ENCODE measurements at regions not wholly inside any gene's neighbourhood (a gene's known extent, or its start where the extent isn't known, plus 50 kb on each side); places are given as distances from the start of the nearest gene placed in this dataset.

DNA sequence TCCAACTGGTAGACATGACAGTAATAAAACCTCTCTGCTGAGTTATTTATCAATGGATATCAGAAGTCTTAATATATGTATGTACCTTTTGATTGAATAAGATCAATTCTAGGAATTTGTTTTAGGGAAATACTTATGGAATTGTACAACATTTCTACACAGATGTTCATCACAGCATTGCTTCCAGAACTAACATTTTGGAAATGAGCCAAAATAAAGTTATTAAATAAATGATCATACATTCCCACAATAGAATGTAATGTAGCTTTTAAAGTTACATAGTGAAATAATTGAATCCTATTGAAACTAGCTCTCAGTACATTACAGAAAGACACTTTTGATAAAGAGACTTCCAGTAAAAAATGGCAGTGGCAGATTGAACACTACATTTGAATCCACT lies 481.6 kb upstream of the LRRN3 start:
- no peaks in the 10 kb centered on the region for H3K27me3 Mint-ChIP-seq (ENCODE audit: unreplicated experiment)
- no TSS peak for BruUV-seq (replicated peaks)
- H3K4me1 Mint-ChIP-seq (ENCODE audit: low read depth, unreplicated experiment) = no peaks in the 10 kb centered on the region
- no peak for DNase-seq
- no peaks in the 10 kb centered on the region for H3K9me3 Mint-ChIP-seq (ENCODE audit: low read depth, unreplicated experiment)
- CTCF ChIA-PET = no interaction called here
- intact Hi-C loops (cut with micrococcal nuclease; ENCODE audit: unreplicated experiment) = no loop called here
- no peak overlapping the region for H3K4me3 Mint-ChIP-seq (ENCODE audit: low read depth, unreplicated experiment)
- H3K27ac Mint-ChIP-seq (ENCODE audit: unreplicated experiment) = no peak overlapping the region
- H3K36me3 Mint-ChIP-seq (ENCODE audit: insufficient read depth, unreplicated experiment) = no peaks in the 10 kb centered on the region
- TF ChIP-seq, protein P1, sequence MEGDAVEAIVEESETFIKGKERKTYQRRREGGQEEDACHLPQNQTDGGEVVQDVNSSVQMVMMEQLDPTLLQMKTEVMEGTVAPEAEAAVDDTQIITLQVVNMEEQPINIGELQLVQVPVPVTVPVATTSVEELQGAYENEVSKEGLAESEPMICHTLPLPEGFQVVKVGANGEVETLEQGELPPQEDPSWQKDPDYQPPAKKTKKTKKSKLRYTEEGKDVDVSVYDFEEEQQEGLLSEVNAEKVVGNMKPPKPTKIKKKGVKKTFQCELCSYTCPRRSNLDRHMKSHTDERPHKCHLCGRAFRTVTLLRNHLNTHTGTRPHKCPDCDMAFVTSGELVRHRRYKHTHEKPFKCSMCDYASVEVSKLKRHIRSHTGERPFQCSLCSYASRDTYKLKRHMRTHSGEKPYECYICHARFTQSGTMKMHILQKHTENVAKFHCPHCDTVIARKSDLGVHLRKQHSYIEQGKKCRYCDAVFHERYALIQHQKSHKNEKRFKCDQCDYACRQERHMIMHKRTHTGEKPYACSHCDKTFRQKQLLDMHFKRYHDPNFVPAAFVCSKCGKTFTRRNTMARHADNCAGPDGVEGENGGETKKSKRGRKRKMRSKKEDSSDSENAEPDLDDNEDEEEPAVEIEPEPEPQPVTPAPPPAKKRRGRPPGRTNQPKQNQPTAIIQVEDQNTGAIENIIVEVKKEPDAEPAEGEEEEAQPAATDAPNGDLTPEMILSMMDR (IDR thresholded peaks at IDR 0.05; ENCODE audit: unreplicated experiment) = no peak

DNA sequence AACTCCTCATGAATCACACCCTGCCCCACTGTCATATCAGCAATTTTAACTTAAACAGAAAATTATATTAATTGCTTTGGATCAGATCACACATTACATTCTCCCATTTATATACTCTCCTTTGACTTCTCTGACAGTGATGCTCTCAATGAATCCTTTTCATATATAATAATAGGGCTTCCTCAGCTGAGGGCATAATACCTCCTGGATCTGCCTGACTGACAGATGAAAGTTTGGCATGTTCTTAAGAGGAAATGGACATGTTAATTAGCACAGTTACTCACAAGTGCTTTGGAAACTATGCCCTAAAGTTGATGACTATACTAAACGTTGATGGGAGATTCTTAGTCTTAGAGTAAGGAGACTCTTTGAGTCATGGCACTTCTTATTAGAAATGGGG lies 478.2 kb upstream of the LRRN3 start:
- no TSS peak for BruUV-seq (replicated peaks)
- Mint-ChIP-seq H3K27me3 (ENCODE audit: unreplicated experiment) (no peaks in the 10 kb centered on the region), H3K9me3 (ENCODE audit: low read depth, unreplicated experiment) (no peaks in the 10 kb centered on the region), H3K4me3 (ENCODE audit: low read depth, unreplicated experiment) (no peak overlapping the region), H3K4me1 (ENCODE audit: low read depth, unreplicated experiment) (no peaks in the 10 kb centered on the region), H3K36me3 (ENCODE audit: insufficient read depth, unreplicated experiment) (no peaks in the 10 kb centered on the region), H3K27ac (ENCODE audit: unreplicated experiment) (no peak overlapping the region)
- intact Hi-C loops (cut with micrococcal nuclease; ENCODE audit: unreplicated experiment) = no loop called here
- DNase-seq = no peak
- TF ChIP-seq, protein P1 (IDR thresholded peaks at IDR 0.05; ENCODE audit: unreplicated experiment) = no peak
- CTCF ChIA-PET = no interaction called here
